Midbrain (tissue), 1 donor: ENCODE measurements at regions not wholly inside any gene's neighbourhood (a gene's known extent, or its start where the extent isn't known, plus 50 kb on each side); places are given as distances from the start of the nearest gene placed in this dataset.

ENCODE experiments used
- DNase-seq: peaks from one replicate; lab custom pipeline; 2025; lab: John Stamatoyannopoulos, UW

DNA sequence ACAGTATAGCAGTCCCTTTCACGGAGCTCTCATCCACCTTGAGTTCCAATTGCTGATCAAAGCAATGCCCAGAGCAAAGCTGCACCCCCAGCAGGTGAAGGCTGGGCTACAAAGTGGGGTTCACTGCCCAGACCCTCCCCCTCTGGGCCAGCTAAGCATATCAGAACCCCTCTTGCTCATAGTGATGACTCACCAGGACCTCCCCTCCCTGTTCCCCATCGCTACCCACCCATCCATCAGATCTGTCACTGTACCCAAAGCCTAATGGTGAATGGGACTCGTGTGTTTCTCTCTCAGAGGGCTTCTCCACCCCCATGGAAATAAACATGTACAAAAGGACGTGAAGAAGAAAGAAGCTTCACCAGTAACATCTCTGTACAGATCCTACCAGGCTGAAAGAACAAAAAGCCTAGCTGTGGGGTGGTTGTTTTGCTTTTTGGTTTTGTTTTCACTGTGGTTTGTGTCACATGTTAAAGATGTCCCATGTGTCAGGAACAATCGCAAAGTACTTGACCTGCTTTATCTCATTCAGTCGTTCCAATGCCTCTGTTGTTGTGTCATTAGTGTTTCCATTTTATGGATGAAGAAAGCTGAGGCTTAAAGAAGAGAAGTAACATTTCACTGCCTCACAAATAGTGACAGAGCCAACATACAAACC is 518.5 kb downstream of the CD83 start:
- DNase-seq: no peak

DNA sequence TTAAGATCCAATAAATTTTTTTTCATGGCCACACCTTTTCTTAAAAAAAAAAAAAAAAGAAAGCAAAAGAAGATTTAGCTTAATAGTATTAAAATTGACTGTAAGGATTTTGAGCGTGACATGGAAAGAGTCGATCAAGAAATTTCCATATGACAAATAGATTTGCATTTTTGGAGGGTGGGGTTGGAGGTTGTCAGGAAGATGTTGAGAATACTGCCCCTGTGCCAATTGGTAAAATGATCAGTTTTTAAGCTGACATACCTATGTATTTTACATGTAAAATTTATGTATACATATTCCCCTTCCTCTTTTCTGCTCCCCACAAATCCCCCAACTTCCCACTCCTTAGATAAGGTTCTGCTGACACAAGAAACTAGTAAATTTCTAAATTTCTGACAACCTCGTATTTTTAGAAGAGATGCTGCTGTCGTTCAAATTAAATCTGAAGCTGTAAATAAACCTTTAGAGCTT is 520.9 kb downstream of the CD83 start:
- no peak for DNase-seq

DNA sequence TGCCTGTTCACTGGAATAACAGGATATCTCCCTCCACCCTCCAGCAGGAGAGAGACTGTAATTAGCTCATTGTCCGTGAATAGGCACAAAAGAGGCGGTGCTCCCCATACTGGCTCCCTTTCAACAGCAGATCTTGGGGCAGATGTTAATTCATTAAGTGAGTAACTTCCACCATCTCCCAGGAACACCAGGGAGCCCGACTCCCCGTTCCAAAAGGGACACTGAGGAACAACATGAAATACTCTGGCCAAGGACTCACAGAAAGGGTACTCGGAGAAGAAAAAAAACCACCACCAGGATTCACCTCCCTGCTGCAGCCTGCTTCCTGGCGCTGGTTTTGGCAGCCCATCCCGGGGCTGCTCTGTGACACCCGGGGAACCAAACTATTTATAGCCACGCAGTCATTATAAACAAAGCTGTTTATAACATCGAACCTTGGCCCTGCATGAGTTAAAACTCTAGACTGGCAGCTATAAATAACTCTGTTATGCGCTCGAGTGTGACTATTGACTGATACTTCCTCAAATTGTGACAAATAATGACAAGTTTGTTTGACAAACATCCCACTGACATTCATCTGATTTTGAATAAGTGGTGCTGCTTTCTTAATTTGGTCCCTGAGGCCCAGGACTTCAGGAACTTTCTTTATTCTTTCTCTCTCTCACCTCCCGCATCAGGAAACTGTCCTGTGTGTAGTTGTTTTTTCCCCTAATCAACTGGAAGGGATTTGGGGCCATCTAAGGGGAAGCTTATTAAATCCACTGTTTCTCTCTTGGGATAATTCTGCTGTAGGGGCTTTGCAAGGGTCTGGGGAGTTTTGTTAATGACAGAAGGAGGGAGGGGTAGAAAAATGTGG is 521.6 kb downstream of the CD83 start:
- DNase-seq: no peak

DNA sequence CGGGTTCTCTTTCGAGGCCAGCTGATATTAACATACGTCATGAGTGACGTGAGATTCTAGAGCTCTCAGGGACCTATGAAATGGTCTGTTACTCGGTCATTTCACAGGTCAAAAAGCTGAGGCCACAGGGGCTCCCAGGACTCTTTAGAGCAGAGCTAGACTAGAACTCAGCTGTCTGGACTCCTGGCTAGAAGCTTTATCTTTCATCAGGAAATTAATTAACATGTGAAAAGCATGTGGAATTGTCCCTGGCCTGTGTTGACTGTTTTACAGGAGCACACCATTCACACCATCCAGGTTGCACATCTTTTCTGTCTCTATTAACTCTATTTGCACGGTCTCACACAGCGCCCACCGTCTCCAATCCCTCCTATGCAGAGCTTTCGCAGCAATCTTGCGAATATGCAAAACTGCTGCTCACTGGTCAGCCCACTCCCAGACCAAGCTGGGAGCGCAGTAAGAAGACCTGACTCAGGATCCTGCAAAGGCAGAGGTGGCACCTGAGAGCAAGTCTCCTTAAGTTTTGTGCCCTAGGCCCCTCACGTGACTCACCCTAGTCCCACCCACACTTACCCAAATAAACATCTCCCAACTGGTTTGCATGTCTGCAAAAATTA is 522.5 kb downstream of the CD83 start:
- DNase-seq: no peak

DNA sequence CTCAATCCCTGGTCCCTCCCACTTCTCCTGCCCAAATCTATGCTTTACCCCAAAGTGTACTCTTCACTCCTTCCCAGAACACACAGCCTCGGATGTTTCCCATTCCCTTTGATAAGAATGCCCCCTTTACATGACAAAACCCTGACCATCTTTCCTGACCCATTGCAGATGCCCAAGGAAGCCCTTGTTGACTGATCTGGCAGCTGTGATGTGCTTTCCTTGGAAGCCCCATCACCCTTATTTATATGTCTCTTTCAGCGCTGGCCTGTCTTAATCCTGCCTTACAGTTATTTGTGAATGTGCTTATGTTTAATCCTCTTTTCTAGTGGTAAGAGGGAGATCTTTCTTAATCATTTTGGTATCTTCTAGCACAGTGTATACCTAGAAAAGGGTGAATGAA is 523.1 kb downstream of the CD83 start:
- no peak for DNase-seq

DNA sequence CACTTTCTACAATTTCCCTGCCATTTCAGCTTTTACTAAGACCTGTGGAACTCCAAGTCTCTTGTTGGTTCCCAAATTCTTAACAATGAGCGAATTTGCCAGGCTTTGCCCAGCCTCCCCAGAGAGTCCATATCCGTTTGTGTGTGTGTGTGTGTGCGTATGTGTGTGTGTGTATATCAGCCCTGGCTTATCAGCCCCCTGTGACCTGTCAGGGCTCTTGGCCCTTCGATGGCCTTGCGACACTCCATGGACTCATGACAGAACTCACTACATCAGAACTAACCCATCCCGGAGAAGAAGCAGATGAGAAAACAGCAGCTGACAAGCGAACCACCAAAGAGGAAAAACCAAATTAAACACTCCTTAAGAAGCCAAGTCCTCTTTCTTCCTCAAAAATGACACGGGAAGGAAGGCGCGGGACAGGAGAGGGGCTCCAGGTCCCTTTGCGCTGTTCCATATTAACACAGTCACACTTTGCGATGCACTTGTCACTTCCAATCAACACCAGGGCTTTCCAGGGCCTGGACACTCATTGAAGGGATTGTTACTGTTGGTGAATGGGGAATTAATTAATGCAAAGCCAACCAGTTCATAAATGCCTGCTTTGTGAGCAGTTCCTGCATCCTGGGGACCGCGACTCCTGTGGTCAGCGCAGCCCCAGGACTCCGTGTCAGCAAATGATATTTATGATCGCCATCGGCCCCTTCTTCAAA is 524.0 kb downstream of the CD83 start:
- DNase-seq: no peak

DNA sequence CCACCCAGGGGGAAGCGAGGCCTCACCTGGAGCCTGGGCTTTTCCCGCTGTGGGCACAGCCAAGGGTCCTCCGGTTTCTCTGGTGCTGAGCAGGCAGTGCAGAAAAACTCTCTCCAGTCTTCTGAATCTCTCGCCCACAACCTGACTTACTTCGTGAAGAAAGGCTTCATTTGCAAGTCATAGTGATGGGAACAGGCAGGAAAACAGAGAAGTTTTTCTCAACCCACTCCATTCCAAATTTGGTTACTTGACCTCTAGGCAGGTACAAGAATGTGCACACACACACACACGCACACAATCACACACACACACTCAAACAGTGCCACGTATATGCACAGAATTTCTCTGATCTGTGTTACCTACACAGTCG is 524.5 kb downstream of the CD83 start:
- no peak for DNase-seq

DNA sequence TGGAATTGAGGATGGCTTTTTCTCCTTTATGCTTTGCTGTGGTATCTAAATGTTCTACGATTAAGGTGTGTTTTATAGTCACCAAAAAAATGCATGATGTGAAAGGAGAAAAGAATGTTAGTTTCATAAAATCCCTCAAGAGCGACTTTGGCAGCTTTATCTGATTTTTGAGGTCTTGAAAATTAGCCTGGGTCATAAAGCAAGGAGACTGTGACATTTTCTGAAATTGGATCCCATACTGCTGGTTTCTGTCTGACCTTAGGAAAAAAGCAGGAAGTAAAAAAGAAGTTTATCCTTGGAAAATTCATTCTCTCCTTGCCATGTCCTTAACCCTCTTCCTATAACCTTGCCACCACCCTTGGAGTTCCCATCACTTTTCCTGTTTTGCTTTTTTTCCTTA is 525.3 kb downstream of the CD83 start:
- DNase-seq: no peak

DNA sequence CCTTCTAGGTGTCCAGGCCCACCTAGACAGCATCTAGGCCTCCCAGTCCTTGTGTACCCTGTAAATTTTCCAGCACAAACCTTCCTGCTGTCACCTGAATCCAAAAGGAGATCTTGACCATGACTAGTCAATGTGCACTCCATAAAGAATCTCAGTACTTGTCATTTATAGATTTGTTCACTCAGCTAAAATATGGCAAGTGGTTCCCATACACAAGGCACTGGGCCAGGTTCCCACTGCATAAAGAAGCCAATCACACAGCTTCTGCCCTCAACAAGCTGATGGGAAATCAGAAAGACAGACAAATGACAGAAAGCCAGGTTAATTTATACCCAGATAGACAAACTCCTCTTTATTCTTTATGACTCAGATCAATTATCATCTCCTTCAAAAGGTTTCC is 526.8 kb downstream of the CD83 start:
- no peak for DNase-seq

DNA sequence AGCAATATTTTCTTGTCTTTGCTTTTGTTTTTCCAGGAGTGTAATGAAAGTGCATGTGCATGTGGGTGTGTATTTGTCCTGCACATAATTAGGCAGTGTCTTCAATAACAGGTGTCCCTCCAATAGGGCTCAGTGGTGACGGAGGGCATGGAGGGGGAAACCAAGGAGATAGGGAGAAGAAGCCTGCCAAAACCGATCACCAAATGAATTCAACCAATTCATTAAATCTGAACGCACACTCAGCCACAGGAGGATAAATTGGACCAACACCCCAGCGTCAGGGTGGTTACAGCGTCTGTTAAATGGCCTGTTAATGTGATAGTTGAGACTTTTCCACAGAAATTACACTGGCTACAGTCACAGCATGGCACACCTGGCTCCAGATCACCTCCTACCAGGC is 527.6 kb downstream of the CD83 start:
- no peak for DNase-seq

DNA sequence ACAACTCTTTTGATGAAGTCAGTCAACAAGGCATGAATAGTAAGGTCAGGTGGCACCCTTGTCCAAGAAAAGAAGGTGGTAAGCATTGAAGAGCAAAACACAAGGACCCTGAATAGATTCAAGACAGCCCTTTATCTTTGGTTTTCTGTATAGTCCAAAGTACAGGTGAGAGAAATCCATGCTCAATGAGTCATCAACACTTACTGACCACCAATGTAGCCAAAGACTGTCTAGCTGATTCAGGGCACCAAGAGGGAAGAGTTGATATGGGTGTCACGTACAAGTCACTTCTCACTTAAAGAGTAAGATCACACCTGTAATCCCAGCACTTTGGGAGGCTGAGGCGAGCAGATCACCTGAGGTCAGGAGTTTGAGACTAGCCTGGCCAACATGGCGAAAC is 528.3 kb downstream of the CD83 start:
- no peak for DNase-seq

DNA sequence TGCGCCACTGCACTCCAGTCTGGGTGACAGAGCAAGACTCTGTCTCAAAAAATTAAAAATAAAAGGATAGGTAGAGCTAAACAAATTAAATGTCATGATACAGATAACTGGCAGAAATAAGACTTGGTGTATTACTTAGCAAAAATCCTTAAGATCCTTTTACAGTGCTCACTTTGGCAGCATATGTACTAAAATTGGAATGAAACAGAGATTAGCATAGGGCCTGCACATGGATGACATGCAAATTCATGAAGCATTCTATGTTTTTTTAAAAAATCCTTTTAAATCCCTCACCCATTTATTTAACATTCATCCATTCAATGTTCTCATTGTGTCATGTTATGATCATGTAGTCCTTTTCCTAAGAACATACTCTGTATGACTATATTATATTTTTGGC is 528.8 kb downstream of the CD83 start:
- DNase-seq: no peak

DNA sequence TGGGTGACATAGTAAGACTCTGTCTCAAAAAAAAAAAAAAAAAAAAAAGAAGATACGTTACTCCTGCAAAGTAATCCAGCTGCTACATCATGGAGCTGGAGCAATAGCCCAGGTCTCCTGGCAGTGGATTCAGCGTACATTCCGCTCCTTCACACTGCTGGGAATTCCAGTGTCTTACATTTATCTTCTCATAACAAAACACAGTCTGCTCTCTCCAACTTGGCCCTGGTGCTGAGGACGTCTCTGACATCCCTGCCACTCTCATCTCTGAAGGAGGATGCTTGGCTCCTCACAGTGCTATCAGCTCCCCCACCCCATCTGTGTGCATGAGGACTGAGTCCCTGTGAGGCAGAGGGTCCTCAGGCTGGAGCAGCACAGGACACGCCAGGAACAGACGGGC is 529.8 kb downstream of the CD83 start:
- no peak for DNase-seq

DNA sequence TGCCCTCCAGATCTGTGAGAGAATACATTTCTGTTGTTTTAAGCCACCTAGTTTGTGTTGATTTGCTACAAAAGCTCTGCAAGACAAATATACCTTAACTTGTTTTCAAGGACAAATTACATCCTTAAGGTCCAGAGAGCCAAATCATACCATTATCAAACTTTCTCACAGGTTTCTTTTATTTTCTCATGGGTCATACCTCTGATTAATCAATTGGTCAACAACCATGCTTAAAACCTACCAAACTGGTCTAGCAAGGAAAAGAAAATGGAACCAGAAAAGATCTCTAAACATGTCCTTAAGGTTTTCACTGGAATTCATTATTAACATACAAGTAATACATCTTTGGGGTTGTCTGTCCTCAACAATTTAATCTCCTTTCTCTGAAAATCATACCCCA is 535.0 kb downstream of the CD83 start:
- DNase-seq: no peak

DNA sequence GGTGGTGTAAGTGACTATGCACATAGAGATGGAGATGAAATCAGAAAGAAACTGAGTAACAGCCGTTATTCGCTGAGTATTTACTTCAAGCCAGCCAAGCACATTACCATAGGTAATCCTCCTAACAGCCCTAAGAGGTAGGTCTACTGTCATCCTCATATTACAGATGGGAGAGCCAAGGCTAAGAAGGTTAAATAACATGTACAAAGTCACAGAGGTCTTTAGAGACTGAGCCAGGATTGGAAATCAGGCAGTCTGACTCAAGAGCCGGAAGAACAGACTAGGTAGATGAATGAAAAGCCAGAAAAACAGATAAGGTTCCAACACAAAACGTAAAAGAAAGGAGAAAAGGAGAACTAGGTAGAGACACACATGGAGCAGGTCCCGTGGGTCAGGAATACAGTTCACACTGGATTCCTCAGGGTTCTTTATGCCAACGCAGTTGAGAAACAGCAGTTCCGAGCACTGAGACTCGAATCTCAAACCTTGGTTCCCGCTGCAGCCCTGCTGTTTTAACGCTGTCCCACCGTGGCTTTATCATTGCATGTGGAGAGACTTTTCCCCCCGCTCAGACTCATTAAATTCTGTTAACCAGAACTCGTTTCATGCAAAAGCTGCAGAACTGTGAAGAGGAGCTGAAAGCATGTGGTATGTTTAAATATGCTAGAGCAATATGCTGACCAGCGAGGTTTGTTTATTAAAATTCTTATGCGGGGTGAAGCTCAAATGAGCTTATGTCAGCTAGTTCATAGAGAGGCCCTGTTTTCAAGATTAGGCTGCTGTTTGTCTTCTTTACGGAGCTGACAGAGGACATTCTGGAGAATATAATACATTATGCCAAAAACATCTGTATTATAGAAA is 537.9 kb downstream of the CD83 start:
- no peak for DNase-seq

DNA sequence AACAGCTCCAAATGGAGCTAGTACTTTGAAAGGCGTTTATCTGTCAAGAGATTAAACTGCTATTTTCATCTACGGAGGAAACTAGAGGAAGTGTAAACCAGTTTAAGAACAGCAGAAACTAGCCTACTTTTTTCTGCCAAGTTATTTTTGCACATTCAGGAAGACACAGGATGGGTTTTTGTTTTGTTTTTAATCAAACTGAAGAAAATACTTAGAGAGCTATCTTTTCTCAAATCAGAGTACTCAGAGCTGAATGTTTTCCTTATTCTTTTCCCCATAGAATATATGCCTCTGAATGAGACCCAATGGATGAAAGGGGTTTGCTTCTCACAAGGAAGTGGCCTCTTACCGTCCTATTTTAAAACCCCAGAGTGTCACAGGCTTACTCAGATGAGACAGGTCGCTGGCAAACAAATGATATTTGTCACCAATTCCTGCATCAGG is 538.5 kb downstream of the CD83 start:
- no peak for DNase-seq

DNA sequence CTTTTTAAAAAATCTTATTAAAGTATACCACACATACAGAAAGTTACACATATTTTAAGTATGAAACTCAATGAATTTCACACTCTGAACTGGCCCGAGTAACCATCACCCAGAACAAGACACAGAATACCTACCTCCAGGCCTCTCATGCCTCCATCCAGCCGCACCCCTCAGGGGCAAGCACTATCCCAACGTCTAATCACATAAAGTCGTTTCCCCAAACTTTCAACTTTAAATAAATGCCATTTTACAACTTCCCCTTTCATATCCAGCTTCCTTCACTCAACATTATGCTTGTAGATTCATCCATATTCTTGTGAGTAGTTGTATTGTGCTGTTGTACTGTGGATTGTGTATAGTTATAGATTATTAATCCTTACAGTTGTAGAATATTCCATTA is 539.1 kb downstream of the CD83 start:
- DNase-seq: no peak

DNA sequence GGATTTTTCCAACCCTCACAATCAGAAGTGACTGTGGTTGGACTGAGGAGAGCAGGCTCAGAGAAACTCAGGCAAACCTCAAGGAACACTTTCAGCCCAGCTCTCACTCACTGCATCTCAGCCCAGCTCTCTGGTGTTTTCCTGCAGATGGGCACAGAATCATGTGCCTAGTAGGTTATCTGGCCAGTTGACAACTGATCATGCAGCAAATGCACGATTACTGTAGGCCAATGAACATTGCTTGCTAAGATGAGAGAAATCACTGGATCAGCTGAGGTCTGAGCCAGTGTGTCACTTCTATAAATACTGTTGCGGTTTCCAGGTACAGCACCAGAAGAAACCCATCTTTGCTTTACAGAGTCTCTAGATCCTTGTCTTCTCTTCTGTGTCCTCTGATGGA is 540.5 kb downstream of the CD83 start:
- DNase-seq: no peak

DNA sequence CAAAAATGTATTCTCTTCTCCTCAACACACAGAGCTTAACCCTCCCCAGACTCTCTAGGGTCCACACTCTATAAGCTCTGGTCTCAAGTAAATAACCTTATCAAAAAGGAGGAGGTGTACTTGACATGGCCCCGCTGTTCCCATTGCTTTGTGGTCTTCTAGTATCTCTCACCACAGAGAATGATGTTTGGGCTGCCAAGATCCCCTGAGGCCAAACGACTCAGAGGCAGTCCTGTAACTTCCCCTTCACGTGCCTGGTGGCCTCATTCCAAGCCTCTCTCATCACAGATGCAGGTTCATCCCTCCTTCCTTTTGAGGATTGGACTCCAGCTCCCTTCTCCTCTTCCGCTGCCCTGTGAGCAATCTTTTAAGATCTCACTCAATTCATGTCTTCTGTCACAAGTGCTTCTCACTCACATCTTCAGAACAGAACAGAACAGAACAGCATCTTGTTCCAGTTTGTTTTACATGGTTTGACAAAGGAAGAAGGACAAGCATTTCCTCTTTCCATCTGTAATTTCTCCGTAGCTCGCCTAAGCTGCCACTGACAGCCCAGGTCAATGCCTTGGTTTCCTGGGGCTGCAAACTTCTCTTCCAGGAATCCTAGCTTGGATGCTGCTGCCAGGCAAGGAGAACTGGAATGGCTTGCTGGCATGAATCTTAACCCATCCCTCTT is 541.5 kb downstream of the CD83 start:
- DNase-seq: no peak

DNA sequence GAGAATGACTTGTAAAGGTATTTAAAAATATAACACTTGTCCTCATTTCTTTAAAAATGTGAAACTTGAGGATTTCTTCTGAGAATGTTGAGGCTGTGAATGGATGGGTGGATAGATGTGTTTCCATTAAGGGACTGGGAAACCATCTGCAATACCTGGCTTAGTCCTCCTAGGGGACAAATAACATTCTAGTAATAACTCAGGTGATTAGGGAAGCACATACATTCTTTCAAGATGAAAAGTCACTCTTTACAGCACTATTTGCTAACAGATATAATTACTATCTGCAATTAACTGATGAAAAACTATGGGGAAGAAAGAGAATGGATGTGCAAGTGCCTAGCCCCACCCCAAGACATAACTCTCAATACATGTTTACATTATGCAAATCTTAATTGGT is 542.3 kb downstream of the CD83 start:
- DNase-seq: no peak
